ENCODE measurements at regions not wholly inside any gene's neighbourhood (a gene's known extent, or its start where the extent isn't known, plus 50 kb on each side); places are given as distances from the start of the nearest gene placed in this dataset.

DNA sequence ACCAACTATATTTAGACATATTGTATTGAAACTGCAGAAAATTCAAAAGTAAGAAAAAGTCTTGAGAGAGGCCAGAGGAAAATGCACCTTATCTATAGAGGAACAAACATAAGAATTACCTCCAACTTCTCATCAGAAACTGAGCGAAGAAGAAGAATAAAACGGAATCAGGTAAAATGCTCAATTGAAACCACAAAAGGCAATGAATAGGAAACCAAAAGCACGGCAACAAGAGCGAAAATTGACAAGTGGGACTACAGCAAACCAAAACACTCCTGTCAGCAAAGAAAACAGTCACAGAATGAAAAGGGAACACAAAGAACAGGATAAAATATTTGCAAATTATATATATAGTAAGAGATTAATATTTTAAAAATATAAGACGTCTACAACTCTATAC, 61.9 kb upstream of the PARP11 start:
- POLR2A ChIA-PET (ENCODE audit: low non-redundant PET), result no interaction called here
- no peak for TF ChIP-seq CTCF (conservative IDR thresholded peaks at IDR 0.05; ENCODE audit: low read depth)
- CTCF ChIA-PET, result no interaction called here
- no peak for DNase-seq (ENCODE audit: low spot score)
- no peak overlapping the region for H3K27ac ChIP-seq

DNA sequence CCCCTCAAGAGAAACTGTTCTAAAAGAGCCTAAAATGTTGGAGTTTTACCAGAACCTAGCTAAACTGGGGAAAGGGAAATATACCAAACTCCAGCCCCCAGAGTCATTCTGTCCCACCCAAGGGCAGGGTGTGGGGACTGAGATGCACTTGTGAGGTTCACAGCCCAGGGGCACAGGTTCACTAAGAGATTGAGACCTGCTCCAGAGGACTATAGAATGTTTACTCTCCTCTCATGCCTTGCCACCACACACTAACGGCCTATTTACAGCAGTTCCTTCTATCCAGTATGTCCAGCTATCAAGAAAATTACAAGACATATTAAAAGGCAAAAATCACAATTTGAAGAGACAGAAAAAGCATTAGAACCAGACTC, 60.6 kb upstream of the PARP11 start:
- TF ChIP-seq CTCF (conservative IDR thresholded peaks at IDR 0.05; ENCODE audit: low read depth), result no peak
- ChIA-PET POLR2A (ENCODE audit: low non-redundant PET) (no interaction called here), CTCF (interaction anchor here (0.6 kb wide), 3 partner anchors 543 to 1581 kb away, joined by 3 to 5 read pairs (median 3); no protein-coding TSS in a partner anchor)
- no peak overlapping the region for H3K27ac ChIP-seq
- DNase-seq (ENCODE audit: low spot score), result no peak

DNA sequence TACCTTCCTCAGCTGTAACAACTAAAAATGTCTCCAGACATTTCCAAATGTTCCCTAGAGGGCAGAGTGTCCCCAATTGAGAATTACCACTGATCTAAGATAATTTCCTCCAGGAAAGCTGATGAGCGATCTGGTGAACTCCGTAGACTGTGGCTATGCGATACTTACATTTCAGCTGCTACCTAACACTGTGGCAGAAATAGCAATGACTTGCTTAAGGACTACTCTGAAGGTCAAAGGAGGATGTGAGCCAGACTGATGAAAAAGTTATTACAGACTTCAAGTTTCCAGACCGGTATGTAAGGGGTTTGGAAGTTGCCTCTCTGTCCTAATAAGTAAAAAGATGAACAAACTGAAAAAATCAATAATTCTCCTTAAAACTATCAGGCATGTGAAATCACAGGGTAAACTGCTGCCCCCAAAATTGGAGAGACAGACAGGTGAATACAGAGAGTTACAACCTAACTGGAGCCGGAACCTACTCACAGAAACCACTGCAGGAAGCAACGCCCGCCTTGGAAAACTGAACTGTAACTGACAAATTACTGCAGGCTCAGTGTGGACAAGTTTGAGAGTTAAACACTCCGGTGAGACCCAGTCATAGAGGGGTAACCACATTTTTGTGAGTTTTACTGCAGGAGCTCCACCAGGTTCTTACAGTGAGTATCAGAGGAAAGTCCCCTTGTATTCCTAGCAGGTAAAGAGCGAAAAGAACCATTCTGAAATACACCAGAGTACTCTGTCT, 60.0 kb upstream of the PARP11 start:
- no peak for DNase-seq (ENCODE audit: low spot score)
- CTCF ChIA-PET, result interaction anchor here (0.6 kb wide), 1 partner anchor 544 kb away, joined by 3 read pairs; no protein-coding TSS in a partner anchor
- POLR2A ChIA-PET (ENCODE audit: low non-redundant PET), result no interaction called here
- no peak for TF ChIP-seq CTCF (conservative IDR thresholded peaks at IDR 0.05; ENCODE audit: low read depth)
- H3K27ac ChIP-seq, result no peak overlapping the region

GRCh38 chr12:3931776-3932175, 58.6 kb upstream of the PARP11 start:
- ChIA-PET POLR2A (ENCODE audit: low non-redundant PET) (no interaction called here), CTCF (no interaction called here)
- no peak overlapping the region for H3K27ac ChIP-seq
- TF ChIP-seq CTCF (conservative IDR thresholded peaks at IDR 0.05; ENCODE audit: low read depth), result no peak
- DNase-seq (ENCODE audit: low spot score), result no peak

- H3K27ac ChIP-seq, result no peak overlapping the region
- CTCF ChIA-PET, result no interaction called here
- POLR2A ChIA-PET (ENCODE audit: low non-redundant PET), result no interaction called here
- TF ChIP-seq CTCF (conservative IDR thresholded peaks at IDR 0.05; ENCODE audit: low read depth), result no peak
- no peak for DNase-seq (ENCODE audit: low spot score)
These were observed 58.0 kb upstream of the PARP11 start for GRCh38 chr12:3931206-3931605.

- no peak for TF ChIP-seq CTCF (conservative IDR thresholded peaks at IDR 0.05; ENCODE audit: low read depth)
- DNase-seq (ENCODE audit: low spot score), result no peak
- no peak overlapping the region for H3K27ac ChIP-seq
- ChIA-PET POLR2A (ENCODE audit: low non-redundant PET) (no interaction called here), CTCF (interaction anchor here (0.8 kb wide), 1 partner anchor 20 kb away, joined by 3 read pairs; no protein-coding TSS in a partner anchor)
These were observed 56.8 kb upstream of the PARP11 start for GRCh38 chr12:3929875-3930615.
